CD4-positive, CD25-positive, alpha-beta regulatory T cell (primary cell): ENCODE measurements at regions not wholly inside any gene's neighbourhood (a gene's known extent, or its start where the extent isn't known, plus 50 kb on each side); places are given as distances from the start of the nearest gene placed in this dataset.
"Not testable (repeated sequence)": the region's sequence is repeated elsewhere in the genome, so short reads cannot be mapped to it uniquely, and the experiment has no call there.

Experiments
- ATAC-seq, 2 donors: fragments of 150-1000 bp; cut with Tn5 transposase; one replicate each; pipeline ENCODE4 v1.10.0; 2021; ENCODE audit warnings: low read depth in 2 of 2, moderate number of reproducible peaks in 2 of 2, moderate library complexity in 1 of 2
- DNase-seq, 3 donors: peaks; one replicate each; pipeline versions ENCODE4 v3.0.0 to v3.0.0-alpha.2; 2012 to 2022; ENCODE audit warnings: mixed read lengths in 1 of 3
- H3K27ac ChIP-seq: one replicate; pipeline ENCODE4 v1.7.0; 2013; ENCODE audit warnings: mild to moderate bottlenecking, low read length; ENCODE audit not compliant: insufficient read depth, poor library complexity, severe bottlenecking
- H3K27me3 ChIP-seq: one replicate; pipeline ENCODE4 v1.7.0; 2013; ENCODE audit warnings: low read length; ENCODE audit not compliant: control insufficient read depth, insufficient read depth
- H3K36me3 ChIP-seq: one replicate; pipeline ENCODE4 v1.7.0; 2013; ENCODE audit warnings: mild to moderate bottlenecking, low read length, moderate library complexity; ENCODE audit not compliant: control insufficient read depth, insufficient read depth
- H3K4me1 ChIP-seq: 2 replicates; pipeline ENCODE4 v1.7.0; 2013; ENCODE audit warnings: mild to moderate bottlenecking, low read length; ENCODE audit not compliant: insufficient read depth, control insufficient read depth, poor library complexity, severe bottlenecking
- H3K4me3 ChIP-seq: one replicate; pipeline ENCODE4 v1.7.0; 2013; ENCODE audit warnings: low read depth, mild to moderate bottlenecking, low read length, moderate library complexity
- H3K9me3 ChIP-seq, 2 experiments: 1 replicate in 1 of 2; 2 replicates in 1 of 2; pipeline ENCODE4 v1.7.0; 2013; ENCODE audit warnings: low read length in 2 of 2, mild to moderate bottlenecking in 1 of 2, moderate library complexity in 1 of 2; ENCODE audit not compliant: control insufficient read depth in 2 of 2
- H3K27ac Mint-ChIP-seq, 3 donors: one replicate each; pipeline ENCODE4 v1.8.0; 2020 to 2022; ENCODE audit warnings: mild to moderate bottlenecking in 3 of 3, mixed read lengths in 3 of 3, moderate library complexity in 2 of 3
- H3K27me3 Mint-ChIP-seq: one replicate; pipeline ENCODE4 v1.8.0; 2022; ENCODE audit warnings: mild to moderate bottlenecking, mixed read lengths
- H3K36me3 Mint-ChIP-seq: one replicate; pipeline ENCODE4 v1.8.0; 2020; ENCODE audit warnings: mixed read lengths
- H3K4me1 Mint-ChIP-seq, 4 donors: one replicate each; pipeline ENCODE4 v1.8.0; 2020 to 2022; ENCODE audit warnings: mixed read lengths in 4 of 4, mild to moderate bottlenecking in 1 of 4
- H3K4me3 Mint-ChIP-seq, 4 donors: one replicate each; pipeline ENCODE4 v1.8.0; 2020 to 2022; ENCODE audit warnings: mild to moderate bottlenecking in 4 of 4, mixed read lengths in 4 of 4, moderate library complexity in 3 of 4
- H3K9me3 Mint-ChIP-seq, 7 donors: one replicate each; pipeline ENCODE4 v1.8.0; 2020 to 2022; ENCODE audit warnings: mixed read lengths in 7 of 7, mild to moderate bottlenecking in 3 of 7, moderate library complexity in 2 of 7

- H3K4me3 ChIP-seq: no peak overlapping the region
- no peak overlapping the region for H3K4me3 Mint-ChIP-seq
- DNase-seq: no peak
Measured at GRCh38 chr1:14341147-14341546, 257.3 kb upstream of the KAZN start.

GRCh38 chr1:14345946-14346550, 252.4 kb upstream of the KAZN start:
- peaks cover 14% of the 10 kb centered on the region for H3K27me3 Mint-ChIP-seq
- DNase-seq (no peak), ATAC-seq (no peak)
- H3K4me3 ChIP-seq: no peak overlapping the region
- H3K27me3 ChIP-seq: no peaks in the 10 kb centered on the region
- H3K9me3 ChIP-seq: no peaks in the 10 kb centered on the region
- H3K4me3 Mint-ChIP-seq: no peak overlapping the region
- H3K36me3 ChIP-seq: no peaks in the 10 kb centered on the region
- no peak overlapping the region for H3K27ac ChIP-seq
- no peak overlapping the region for H3K27ac Mint-ChIP-seq
- peaks cover 0 to 2% (median 0%) of the 10 kb centered on the region in 4 donors for H3K4me1 Mint-ChIP-seq
- H3K9me3 Mint-ChIP-seq: peaks cover 0 to 4% (median 0%) of the 10 kb centered on the region in 7 donors
- no peaks in the 10 kb centered on the region for H3K36me3 Mint-ChIP-seq
- no peaks in the 10 kb centered on the region for H3K4me1 ChIP-seq

More at GRCh38 chr1:14341147-14341546, 257.3 kb upstream of the KAZN start:
- Mint-ChIP-seq H3K36me3 (no peaks in the 10 kb centered on the region), H3K27ac (no peak overlapping the region), H3K27me3 (peaks cover 14% of the 10 kb centered on the region), H3K9me3 (peaks cover 0 to 3% (median 0%) of the 10 kb centered on the region in 7 donors), H3K4me1 (no peaks in the 10 kb centered on the region)
- no peaks in the 10 kb centered on the region for H3K9me3 ChIP-seq
- no peak overlapping the region for H3K27ac ChIP-seq
- peaks cover 3% of the 10 kb centered on the region for H3K27me3 ChIP-seq
- H3K4me1 ChIP-seq: no peaks in the 10 kb centered on the region
- H3K36me3 ChIP-seq: no peaks in the 10 kb centered on the region
- no peak for ATAC-seq

- no peaks in the 10 kb centered on the region for H3K36me3 ChIP-seq
- no peak overlapping the region for H3K4me3 ChIP-seq
- Mint-ChIP-seq H3K4me3 (peak overlapping the region in 1 of 4 donors; percentile 54), H3K27ac (no peak overlapping the region), H3K27me3 (peaks cover 6% of the 10 kb centered on the region), H3K9me3 (peaks cover 0 to 4% (median 0%) of the 10 kb centered on the region in 7 donors), H3K36me3 (no peaks in the 10 kb centered on the region), H3K4me1 (peaks cover 0 to 2% (median 0%) of the 10 kb centered on the region in 4 donors)
- no peak for ATAC-seq
- H3K4me1 ChIP-seq: no peaks in the 10 kb centered on the region
- no peaks in the 10 kb centered on the region for H3K27me3 ChIP-seq
- no peak for DNase-seq
- H3K9me3 ChIP-seq: no peaks in the 10 kb centered on the region
- no peak overlapping the region for H3K27ac ChIP-seq
Measured at GRCh38 chr1:14347186-14347585, 251.3 kb upstream of the KAZN start.

GRCh38 chr1:14347776-14348175, 250.7 kb upstream of the KAZN start:
- Mint-ChIP-seq H3K36me3 (no peaks in the 10 kb centered on the region), H3K4me1 (peaks cover 0 to 2% (median 0%) of the 10 kb centered on the region in 4 donors), H3K27ac (no peak overlapping the region), H3K27me3 (peaks cover under 1% of the 10 kb centered on the region), H3K9me3 (peaks cover 0 to 3% (median 0%) of the 10 kb centered on the region in 7 donors), H3K4me3 (no peak overlapping the region)
- no peaks in the 10 kb centered on the region for H3K9me3 ChIP-seq
- no peaks in the 10 kb centered on the region for H3K36me3 ChIP-seq
- no peaks in the 10 kb centered on the region for H3K27me3 ChIP-seq
- no peak overlapping the region for H3K4me3 ChIP-seq
- H3K4me1 ChIP-seq: no peaks in the 10 kb centered on the region
- ATAC-seq (no peak), DNase-seq (no peak)
- H3K27ac ChIP-seq: no peak overlapping the region

GRCh38 chr1:14350197-14350596, 248.3 kb upstream of the KAZN start:
- no peak overlapping the region for H3K27ac Mint-ChIP-seq
- no peaks in the 10 kb centered on the region for H3K27me3 Mint-ChIP-seq
- H3K9me3 ChIP-seq: no peaks in the 10 kb centered on the region
- peaks cover 0 to 2% (median 0%) of the 10 kb centered on the region in 4 donors for H3K4me1 Mint-ChIP-seq
- H3K36me3 Mint-ChIP-seq: no peaks in the 10 kb centered on the region
- peaks cover 0 to 3% (median 1%) of the 10 kb centered on the region in 7 donors for H3K9me3 Mint-ChIP-seq
- no peak for ATAC-seq
- H3K4me3 Mint-ChIP-seq: no peak overlapping the region
- no peak overlapping the region for H3K4me3 ChIP-seq
- H3K4me1 ChIP-seq: no peaks in the 10 kb centered on the region
- DNase-seq: no peak
- H3K27ac ChIP-seq: no peak overlapping the region
- H3K36me3 ChIP-seq: no peaks in the 10 kb centered on the region
- H3K27me3 ChIP-seq: no peaks in the 10 kb centered on the region

- peaks cover 0 to 2% (median 0%) of the 10 kb centered on the region in 4 donors for H3K4me1 Mint-ChIP-seq
- Histone ChIP-seq H3K4me1 (no peaks in the 10 kb centered on the region), H3K9me3 (no peaks in the 10 kb centered on the region), H3K27ac (no peak overlapping the region), H3K36me3 (no peaks in the 10 kb centered on the region), H3K27me3 (no peaks in the 10 kb centered on the region), H3K4me3 (no peak overlapping the region)
- H3K27ac Mint-ChIP-seq: no peak overlapping the region
- no peaks in the 10 kb centered on the region for H3K27me3 Mint-ChIP-seq
- no peak for ATAC-seq
- DNase-seq: no peak
- no peak overlapping the region for H3K4me3 Mint-ChIP-seq
- H3K9me3 Mint-ChIP-seq: peaks cover 0 to 14% (median 3%) of the 10 kb centered on the region in 7 donors
- H3K36me3 Mint-ChIP-seq: no peaks in the 10 kb centered on the region
Measured at GRCh38 chr1:14352897-14353296, 245.6 kb upstream of the KAZN start.

- H3K4me1 Mint-ChIP-seq, H3K27ac ChIP-seq, H3K27me3 Mint-ChIP-seq, H3K4me3 Mint-ChIP-seq, H3K4me1 ChIP-seq, H3K9me3 ChIP-seq, H3K36me3 ChIP-seq, H3K4me3 ChIP-seq, DNase-seq, H3K36me3 Mint-ChIP-seq, H3K27ac Mint-ChIP-seq, H3K27me3 ChIP-seq, ATAC-seq: not testable (repeated sequence)
- H3K9me3 Mint-ChIP-seq: peaks cover 0 to 13% (median 6%) of the 10 kb centered on the region in 7 donors
Measured at GRCh38 chr1:14361005-14361404, 237.5 kb upstream of the KAZN start.

- Histone ChIP-seq H3K4me3 (no peak overlapping the region), H3K27me3 (no peaks in the 10 kb centered on the region), H3K27ac (no peak overlapping the region), H3K36me3 (no peaks in the 10 kb centered on the region), H3K4me1 (no peaks in the 10 kb centered on the region), H3K9me3 (no peaks in the 10 kb centered on the region)
- Mint-ChIP-seq H3K27ac (no peak overlapping the region), H3K36me3 (no peaks in the 10 kb centered on the region), H3K4me3 (no peak overlapping the region), H3K9me3 (peaks cover 0 to 11% (median 4%) of the 10 kb centered on the region in 7 donors), H3K27me3 (no peaks in the 10 kb centered on the region), H3K4me1 (no peaks in the 10 kb centered on the region)
- ATAC-seq: no peak
- DNase-seq: no peak
Measured at GRCh38 chr1:14362331-14362730, 236.2 kb upstream of the KAZN start.
